ENCODE measurements at regions not wholly inside any gene's neighbourhood (a gene's known extent, or its start where the extent isn't known, plus 50 kb on each side); places are given as distances from the start of the nearest gene placed in this dataset.

DNA sequence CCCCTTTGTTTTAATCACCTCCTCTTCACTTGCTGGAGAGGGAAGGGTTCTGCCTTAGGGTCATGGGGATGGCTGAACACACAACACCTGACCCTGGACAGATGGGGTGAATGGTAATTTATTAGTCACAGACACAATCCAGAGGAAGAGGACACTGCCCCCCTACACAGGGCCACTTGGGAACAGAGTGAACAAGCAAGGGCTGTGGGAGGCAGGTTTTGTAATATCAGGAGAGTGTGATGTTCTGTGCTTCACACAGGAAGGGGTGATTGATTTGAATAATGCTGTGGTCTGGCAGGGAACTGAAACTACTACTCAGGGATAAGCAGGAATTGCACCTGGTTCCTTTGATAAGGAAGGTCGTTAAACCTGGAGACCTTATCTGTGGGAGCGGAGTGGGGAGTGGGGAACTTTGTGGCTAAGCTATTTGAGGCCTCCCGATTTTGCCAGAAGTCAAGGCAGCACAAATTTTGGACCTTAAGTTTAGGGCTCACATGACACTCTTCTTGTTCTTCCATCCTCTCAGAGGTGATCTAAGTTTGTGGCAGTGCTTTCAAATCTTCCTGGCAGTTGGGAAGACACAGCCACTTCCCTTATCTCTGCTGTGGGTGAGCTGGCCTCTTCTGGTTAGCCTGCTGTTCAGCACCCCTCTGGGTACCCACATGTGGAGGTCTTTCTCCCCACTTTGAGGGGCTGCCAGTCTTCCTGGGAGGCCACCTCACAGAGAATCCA is 77.8 kb downstream of the CD164 start:
- POLR2A ChIA-PET: no interaction called here
- Histone ChIP-seq H3K4me3 (ENCODE audit: low read depth in 2 of 2, low read length in 2 of 2) (no peak overlapping the region), H3K36me3 (ENCODE audit: control insufficient read depth, insufficient read depth, low read length) (no peaks in the 10 kb centered on the region), H3K27ac (ENCODE audit: low read length) (no peak overlapping the region), H3K27me3 (ENCODE audit: control insufficient read depth, insufficient read depth, low read length) (peaks cover 11% of the 10 kb centered on the region), H3K4me1 (ENCODE audit: control insufficient read depth, insufficient read depth, low read length) (no peaks in the 10 kb centered on the region), H3K9me3 (ENCODE audit: control insufficient read depth, insufficient read depth, low read depth, low read length) (no peaks in the 10 kb centered on the region)
- no peak for DNase-seq (ENCODE audit: low read depth, low spot score)
- intact Hi-C loops (cut with micrococcal nuclease; ENCODE audit: unreplicated experiment) (no loop called here), in situ Hi-C loops (cut with HindIII; ENCODE audit: low pct_unique_long_range_greater_than_20kb, low sequenced_read_pairs) (no loop called here)
- BruUV-seq (replicated peaks): no TSS peak
- TF ChIP-seq TCF7L2 (IDR thresholded peaks at IDR 0.05; ENCODE audit: low read depth, low read length): no peak
- TF ChIP-seq, protein P1, sequence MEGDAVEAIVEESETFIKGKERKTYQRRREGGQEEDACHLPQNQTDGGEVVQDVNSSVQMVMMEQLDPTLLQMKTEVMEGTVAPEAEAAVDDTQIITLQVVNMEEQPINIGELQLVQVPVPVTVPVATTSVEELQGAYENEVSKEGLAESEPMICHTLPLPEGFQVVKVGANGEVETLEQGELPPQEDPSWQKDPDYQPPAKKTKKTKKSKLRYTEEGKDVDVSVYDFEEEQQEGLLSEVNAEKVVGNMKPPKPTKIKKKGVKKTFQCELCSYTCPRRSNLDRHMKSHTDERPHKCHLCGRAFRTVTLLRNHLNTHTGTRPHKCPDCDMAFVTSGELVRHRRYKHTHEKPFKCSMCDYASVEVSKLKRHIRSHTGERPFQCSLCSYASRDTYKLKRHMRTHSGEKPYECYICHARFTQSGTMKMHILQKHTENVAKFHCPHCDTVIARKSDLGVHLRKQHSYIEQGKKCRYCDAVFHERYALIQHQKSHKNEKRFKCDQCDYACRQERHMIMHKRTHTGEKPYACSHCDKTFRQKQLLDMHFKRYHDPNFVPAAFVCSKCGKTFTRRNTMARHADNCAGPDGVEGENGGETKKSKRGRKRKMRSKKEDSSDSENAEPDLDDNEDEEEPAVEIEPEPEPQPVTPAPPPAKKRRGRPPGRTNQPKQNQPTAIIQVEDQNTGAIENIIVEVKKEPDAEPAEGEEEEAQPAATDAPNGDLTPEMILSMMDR (IDR thresholded peaks at IDR 0.05): no peak
- no peak for TF ChIP-seq POLR2AphosphoS5 (IDR thresholded peaks at IDR 0.05; ENCODE audit: low read depth, low read length)
- ATAC-seq: 0 out of 2 replicates have a peak, but pooled peaks have one; percentile 26
- CTCF ChIA-PET: no interaction called here

DNA sequence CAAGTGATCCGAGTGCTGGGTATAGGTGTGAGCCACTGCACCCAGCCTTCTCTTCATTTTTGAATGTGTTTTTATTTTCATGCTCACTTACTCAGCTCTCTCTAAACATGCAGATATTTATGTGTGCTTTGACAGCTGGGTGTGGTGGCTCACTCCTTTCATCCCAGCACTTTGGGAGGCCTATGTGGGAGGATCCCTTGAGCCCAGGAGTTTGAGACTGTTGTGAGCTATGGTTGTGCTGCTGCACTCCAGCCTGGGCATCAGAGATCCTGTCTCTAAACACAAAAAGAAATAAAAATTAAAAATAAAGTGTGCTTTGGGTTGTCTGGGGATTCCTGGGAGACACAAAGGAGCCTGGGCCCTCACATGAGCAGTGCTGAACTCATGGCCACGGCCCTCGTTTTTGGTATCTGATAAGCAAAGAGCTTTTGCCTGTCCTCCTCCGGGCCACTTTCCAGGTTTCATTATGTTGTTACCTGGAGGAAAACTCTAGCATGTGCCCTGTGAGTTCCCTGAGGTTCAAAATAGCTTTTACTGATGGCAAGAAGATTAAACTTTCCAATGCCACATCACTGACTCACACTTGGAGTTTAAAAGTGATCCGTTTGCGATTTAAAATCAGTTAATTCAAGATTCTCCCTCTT is 78.5 kb downstream of the CD164 start:
- no TSS peak for BruUV-seq (replicated peaks)
- POLR2A ChIA-PET: interaction anchor here (0.5 kb wide), 1 partner anchor 39 kb away, joined by 3 read pairs; no protein-coding TSS in a partner anchor
- CTCF ChIA-PET: no interaction called here
- H3K4me1 ChIP-seq (ENCODE audit: control insufficient read depth, insufficient read depth, low read length): no peaks in the 10 kb centered on the region
- DNase-seq (ENCODE audit: low read depth, low spot score) (no peak), ATAC-seq (peak; percentile 57; the same call in 1 of the 2 replicates)
- H3K4me3 ChIP-seq (ENCODE audit: low read depth in 2 of 2, low read length in 2 of 2): no peak overlapping the region
- H3K9me3 ChIP-seq (ENCODE audit: control insufficient read depth, insufficient read depth, low read depth, low read length): no peaks in the 10 kb centered on the region
- no peak for TF ChIP-seq TCF7L2 (IDR thresholded peaks at IDR 0.05; ENCODE audit: low read depth, low read length)
- TF ChIP-seq SIN3A (IDR thresholded peaks at IDR 0.05; ENCODE audit: borderline replicate concordance, insufficient read depth, low read depth, low read length): no peak
- TF ChIP-seq, protein P1 (IDR thresholded peaks at IDR 0.05): no peak
- TF ChIP-seq POLR2AphosphoS5 (IDR thresholded peaks at IDR 0.05; ENCODE audit: low read depth, low read length): no peak
- TF ChIP-seq, protein P2, sequence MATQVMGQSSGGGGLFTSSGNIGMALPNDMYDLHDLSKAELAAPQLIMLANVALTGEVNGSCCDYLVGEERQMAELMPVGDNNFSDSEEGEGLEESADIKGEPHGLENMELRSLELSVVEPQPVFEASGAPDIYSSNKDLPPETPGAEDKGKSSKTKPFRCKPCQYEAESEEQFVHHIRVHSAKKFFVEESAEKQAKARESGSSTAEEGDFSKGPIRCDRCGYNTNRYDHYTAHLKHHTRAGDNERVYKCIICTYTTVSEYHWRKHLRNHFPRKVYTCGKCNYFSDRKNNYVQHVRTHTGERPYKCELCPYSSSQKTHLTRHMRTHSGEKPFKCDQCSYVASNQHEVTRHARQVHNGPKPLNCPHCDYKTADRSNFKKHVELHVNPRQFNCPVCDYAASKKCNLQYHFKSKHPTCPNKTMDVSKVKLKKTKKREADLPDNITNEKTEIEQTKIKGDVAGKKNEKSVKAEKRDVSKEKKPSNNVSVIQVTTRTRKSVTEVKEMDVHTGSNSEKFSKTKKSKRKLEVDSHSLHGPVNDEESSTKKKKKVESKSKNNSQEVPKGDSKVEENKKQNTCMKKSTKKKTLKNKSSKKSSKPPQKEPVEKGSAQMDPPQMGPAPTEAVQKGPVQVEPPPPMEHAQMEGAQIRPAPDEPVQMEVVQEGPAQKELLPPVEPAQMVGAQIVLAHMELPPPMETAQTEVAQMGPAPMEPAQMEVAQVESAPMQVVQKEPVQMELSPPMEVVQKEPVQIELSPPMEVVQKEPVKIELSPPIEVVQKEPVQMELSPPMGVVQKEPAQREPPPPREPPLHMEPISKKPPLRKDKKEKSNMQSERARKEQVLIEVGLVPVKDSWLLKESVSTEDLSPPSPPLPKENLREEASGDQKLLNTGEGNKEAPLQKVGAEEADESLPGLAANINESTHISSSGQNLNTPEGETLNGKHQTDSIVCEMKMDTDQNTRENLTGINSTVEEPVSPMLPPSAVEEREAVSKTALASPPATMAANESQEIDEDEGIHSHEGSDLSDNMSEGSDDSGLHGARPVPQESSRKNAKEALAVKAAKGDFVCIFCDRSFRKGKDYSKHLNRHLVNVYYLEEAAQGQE (IDR thresholded peaks at IDR 0.05; ENCODE audit: insufficient read depth in 1 of 2, low read depth in 2 of 2, low read length in 1 of 2): no peak
- H3K27ac ChIP-seq (ENCODE audit: low read length): no peak overlapping the region
- H3K27me3 ChIP-seq (ENCODE audit: control insufficient read depth, insufficient read depth, low read length): peaks cover 12% of the 10 kb centered on the region
- intact Hi-C loops (cut with micrococcal nuclease; ENCODE audit: unreplicated experiment): no loop called here
- in situ Hi-C loops (cut with HindIII; ENCODE audit: low pct_unique_long_range_greater_than_20kb, low sequenced_read_pairs): no loop called here
- H3K36me3 ChIP-seq (ENCODE audit: control insufficient read depth, insufficient read depth, low read length): no peaks in the 10 kb centered on the region
